NCI-H226 (cell line): ENCODE measurements at regions not wholly inside any gene's neighbourhood (a gene's known extent, or its start where the extent isn't known, plus 50 kb on each side); places are given as distances from the start of the nearest gene placed in this dataset.

Experiments used
- DNase-seq: peaks from one replicate; pipeline ENCODE4 v3.0.0-alpha.2; 2015

DNA sequence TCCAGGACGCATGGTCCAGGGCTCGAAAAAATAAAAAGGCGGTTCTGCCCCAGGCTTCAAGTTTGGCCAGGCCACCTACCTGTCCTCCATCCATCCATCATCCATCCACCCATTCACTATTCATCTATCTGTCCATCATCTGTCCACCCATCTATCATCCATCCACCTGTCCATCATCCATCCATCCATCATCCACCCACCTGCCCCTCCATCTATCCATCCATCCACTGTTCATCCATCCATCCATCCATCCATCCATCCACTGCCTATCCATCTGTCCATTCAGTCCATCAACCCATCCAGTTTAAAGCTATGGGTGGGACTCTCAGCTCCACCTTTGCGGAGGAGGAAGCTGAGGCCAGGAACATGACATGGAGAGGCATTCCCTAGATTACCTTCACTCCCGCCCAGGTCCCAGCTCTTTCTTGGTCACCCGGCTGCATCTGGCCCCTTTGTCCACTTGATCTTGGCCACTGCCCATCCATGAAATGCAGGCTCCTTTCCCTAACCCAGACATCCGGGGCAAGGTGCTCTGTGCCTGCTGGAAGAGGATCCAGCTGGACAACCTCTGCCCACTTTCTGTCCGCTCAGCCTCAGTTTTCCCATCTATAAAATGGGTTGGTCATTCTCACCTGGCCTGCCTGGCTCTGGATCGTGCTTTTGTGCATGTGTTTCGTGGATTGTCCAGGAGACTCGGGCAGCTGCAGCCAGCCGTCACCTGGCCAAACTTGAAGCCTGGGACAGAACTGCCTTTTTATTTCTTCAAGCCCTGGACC, 236.0 kb upstream of the CIBAR2 start:
- DNase-seq: no peak

DNA sequence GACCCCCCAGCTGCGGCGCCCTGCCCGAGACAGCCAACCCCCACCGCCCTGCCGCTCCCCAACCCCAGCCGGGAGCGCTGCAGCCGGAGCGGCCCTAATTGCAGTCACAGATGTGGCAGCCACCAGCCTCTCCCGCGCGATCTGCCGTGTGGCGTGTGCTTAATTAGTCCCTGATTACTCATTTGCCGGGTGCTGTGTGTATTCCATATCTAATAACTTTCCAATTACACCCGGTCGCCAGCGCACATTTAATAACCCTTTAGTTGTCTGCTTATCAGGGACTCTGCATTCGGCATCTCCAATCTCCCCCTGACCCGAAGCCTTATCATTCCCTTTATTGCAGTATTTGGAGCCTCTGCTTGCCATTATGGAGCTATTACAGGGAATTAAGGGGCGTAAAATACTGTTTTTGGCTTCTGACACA, 236.7 kb upstream of the CIBAR2 start:
- no peak for DNase-seq

DNA sequence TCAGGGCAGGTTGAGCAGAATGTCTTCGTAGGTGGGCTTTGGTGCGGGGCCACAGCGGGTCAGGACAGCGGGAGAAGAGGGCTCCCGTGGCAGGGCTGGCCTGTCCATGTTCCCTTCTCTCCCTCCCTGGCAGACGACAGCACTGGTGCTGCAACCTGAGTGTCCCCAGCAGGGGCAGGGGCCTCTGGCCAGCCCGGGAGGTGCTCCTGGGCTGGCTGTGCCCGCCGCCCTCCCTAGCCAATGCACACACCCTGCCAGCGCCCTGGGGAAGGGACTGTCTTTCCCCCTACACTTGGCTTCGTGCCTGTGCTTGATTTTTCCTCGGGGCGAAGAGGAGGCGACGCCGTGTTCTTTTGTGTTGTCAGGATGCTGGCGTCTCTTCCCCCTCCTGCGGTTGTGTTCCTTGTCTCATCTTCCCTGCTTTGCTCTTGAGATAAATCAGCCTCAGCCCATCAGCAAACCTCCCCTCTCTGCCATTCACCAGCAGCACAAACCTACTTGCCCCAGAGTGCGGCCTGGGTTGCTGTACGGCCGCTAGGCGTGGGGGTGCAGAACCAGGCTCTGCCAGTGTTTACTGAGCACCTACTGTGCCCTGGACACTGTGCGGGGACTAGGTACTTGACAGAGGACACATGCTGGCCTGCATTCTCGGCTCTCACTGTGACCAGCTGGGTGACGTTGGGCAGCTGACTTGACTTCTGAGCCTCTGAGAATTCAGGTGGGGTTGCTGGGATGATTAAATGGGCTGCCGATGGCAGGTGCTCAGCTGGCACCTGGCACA, 237.3 kb upstream of the CIBAR2 start:
- DNase-seq: no peak

DNA sequence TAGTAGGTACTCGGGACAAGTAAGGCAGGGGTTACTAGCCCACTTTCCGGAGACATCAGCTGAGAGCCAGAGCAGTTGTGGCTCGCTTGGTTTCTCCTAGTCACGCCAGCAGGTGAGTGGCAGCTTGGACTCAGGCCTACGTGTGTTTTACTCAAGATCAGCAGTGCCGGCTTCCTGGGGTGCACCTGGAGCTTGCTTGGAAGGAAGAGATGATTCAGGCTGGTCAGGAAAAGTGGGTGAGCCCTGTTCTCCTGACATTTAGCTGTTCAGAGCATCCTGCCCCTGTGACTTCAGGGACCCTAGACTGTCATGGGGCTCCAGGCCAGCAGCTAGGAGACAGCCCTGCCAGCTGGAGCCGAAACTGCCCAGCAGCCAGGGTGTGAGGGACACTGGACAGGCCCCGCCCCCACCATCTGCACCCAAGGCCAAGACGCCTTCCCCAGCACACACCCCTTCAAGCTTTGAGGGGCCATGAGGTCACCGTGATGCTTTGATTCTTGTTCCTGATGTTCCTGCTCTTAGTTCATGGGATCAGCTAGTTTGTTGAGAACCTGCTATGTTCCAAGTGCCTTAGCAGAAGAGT, 238.0 kb upstream of the CIBAR2 start:
- DNase-seq: no peak

DNA sequence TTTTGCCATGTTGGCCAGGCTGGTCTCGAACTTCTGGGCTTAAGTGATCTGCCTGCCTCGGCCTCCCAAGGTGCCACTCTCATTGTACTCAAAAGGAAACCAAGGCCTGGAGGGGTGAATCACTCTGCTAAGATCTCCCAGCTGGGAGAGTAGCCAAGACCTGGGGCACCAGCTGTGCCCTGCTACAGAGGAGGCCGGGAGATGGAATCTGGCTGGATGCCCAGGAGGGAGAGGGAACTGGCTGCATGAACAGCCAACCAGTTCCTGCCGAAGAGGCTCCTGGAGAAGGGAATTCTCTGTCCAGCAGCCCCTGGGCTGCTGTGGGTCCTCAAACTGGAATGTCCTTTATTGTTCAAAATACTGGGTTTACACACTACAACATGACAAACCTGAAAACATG, 238.7 kb upstream of the CIBAR2 start:
- peak; percentile 99 for DNase-seq

DNA sequence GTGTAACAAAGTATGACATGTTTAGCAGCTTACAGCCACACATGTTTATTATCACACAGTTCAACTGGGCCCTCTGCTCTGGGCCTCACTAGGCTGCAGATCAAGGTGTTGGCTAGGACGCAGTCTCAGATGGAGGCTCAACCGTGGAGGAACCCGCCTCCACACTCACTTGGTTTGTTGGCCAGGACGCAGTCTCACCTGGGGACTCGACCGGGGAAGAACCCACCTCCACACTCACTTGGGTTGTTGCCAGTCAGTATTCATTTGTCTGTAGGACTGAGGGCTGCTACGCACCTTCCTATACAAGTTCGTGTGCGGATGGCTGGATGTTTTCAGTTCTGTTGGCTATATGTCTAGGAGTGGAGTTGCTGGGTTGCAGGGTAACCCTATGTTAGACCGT, 240.7 kb upstream of the CIBAR2 start:
- DNase-seq: no peak

DNA sequence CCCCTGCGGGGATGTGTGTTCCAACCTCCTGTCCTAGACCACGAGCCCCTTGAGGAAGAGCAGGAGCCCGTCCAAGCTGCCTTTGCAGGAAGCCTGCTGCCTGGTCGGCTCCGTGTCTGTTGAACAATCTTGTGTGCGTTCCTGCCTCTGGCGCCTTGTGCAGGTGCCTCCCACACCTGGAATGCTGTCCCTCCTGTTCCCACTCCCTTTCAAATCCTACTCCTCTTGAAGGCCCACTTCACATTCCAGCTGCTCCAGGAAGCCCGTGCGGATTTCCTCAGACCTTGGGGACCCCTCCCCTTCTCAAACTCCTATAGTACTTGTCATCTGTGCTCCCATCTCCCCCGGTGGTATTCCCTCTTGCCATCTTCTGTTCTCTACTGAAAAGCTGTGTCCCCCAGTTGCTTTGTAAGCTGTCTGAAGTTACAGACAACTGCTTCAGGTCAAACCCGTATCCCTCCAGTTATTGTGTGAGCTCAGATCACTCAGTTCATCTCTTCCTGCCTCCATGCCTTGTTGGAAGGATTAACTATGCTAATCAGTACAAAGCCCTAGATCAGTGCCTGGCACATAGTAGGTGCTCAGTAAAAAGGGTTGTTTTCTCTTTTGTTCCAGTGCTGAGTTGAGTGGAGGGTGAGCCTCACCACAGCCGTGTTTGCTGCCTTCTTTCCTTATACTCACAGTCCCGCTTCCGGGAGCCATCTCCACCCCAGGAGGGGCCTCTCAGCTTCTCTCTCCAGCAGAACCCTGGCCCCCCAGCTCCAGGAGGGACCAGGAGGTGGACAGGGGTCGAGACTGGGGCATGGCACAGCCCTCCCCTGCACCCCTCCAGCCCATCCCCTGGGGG, 241.8 kb upstream of the CIBAR2 start:
- DNase-seq: no peak

DNA sequence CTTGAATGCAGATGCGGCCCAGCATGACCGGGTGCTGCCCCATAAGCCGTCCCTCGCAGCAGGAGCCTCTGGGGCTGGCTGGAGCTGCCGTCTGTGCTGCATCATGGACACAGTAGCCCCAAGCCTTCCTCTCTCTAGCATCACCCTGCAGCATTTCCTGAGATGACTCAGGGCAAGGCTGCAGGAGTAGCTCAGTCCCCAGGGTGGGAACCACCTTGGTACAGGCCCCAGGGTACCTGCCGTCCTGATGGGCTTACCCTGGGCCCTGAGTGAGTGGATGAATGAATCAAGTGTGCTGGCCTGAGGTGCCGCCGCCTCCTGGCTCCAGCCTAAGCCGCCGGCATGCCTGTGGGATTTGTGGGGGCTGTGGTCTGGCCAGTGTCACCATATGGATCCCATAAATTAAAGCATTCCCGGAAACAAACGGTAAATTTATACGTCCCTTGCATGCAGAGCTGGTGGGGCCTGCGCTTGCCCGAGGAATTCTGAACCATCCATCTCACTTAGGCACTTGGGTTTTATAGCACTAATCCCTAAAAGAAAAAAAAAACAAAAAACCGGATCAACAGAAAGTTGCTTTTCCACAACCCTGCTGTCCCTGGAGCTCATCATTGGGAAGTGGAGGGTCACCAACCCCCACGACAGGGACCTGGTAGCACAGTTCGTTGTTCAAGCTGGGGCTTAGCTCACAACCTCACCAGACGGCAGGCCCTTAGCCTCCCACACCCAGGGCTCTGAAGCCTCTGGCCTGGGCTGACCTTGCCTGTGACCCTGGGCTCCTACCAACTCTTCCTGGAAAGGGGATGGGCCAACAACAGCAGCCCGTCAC, 242.6 kb upstream of the CIBAR2 start:
- DNase-seq: peak; percentile 46

DNA sequence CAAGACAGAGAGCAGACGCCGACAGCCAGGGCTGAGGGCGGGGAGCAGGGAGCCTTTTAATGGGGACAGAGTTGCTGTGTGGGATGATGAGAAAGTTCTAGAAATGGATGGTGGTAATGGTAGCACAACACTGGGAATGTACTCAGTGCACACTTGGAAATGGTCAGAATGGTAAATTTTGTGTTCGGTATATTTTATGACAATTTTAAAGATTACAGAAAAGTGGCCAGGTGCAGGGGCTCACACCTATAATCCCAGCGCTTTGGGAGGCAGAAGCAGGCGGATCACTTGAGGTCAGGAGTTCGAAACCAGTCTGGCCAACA, 243.2 kb upstream of the CIBAR2 start:
- DNase-seq: no peak

DNA sequence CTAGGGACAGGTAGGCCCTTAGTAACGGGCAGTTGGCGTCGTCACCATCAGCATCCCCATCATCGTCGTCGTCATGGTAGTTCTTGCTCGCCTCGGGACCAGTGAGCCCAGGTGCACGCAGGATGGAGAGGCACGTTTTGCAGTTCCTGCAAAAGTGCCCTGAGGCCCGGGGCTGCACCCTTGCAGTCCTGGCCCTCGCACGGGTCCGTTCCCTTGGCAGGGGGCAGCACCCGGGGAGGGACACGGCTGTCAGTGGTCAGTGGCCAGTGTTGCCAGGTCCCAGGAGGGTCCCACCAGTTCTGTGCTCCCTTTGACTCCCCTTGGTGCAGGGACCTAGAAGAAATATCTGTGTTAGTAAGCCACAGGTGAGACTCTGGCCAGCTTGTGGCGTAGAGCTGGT, 243.9 kb upstream of the CIBAR2 start:
- DNase-seq: no peak

DNA sequence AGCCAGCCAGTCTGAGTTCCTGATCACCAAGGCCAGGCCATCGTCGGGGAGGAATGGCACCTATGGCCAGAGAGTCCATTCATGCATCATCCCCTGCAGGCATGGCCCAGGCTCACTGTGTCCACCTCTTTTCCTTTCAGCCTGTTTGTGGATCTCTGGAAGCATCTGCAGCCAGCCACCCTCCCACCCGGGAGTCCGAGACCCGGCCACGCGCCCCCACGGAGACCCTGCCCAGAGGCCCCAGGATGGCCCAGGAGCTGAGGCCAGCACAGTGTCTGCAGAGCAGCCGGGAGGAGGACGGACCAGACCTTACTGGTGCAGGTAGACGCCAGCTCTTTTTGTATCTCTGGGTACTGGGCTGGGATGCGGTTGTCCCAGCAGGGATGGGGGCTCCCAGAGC, 245.1 kb upstream of the CIBAR2 start:
- DNase-seq: no peak

DNA sequence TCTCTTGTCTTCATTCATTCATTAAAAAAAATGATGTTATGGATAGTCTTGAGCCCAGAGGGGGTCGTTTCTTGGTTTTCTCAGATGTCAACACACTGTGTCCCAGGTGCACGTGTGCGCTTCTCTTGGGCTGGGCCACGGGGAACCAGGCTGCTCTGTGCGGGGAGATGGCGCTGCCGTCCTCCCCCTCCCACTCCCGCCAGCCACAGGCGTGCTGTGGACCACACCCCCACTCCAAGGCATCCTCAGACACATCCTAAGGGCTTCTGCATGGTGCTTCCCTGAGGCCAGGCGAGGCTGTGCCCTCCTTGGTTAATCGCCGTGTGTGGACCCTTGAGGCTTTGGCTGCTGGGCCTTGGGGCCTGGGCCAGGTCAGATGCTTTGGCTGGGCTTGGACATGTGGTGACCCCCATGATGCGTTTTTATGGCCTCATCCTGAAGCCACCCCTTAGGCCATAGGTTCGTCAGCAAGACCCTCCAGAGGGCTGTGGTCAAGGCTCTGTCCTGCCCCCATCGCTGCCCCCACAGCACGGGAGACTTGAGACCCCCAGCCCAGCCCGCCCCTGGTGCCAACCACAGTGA, 245.7 kb upstream of the CIBAR2 start:
- no peak for DNase-seq

DNA sequence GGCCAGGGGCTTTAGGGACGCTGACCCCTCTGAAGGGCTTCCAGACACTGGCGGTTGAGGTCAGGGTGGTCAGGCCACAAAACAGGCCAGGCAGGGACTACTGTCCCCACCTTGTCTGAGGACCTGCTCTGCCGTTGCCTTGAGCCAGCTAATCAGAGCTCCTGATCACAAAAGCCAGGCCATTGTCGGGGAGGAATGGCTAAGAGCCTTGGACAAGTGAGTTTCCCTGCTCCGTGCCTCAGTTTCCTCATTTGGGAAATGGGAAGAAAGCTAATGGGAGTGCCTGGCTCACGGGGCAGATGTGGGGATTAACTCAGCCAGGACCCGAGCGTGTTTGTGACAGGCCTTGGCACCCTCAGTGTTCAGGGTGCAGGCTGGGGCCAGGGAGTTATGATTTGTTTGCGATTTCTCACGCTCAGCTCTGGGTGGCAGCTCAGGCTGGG, 246.5 kb upstream of the CIBAR2 start:
- no peak for DNase-seq

DNA sequence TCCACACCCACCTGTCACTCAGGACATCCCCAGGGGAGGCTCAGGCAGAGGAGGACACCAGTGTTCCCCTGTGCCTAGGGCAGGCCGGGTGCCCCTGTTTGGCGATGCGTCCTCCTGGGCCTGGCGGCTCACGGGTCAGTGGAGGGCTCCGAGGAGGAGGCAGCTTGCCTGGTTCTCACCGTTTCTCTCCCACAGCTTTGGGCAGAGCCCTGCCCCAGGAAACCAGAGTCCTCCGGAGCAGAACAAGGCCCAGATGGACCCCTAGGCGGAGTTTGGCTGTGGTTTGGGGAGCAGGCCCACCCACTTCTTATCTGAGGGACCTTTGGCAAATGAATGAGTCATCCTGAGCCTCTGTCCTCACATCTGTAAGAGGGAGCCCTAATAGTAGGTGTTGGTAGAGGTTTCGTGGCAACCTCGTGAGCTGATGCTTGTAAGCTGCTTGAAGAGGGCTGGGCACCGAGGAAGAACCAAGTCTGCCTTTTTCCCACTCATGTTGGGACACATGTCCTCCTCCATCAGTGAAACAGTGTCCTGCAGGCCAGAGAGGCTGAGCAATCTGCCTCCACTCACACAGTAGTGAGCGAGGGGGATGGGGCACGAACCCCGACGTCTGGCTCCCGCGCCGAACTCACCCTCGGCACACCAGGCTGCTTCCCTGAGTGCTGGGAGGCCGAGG, 247.0 kb upstream of the CIBAR2 start:
- DNase-seq: peak; percentile 25

DNA sequence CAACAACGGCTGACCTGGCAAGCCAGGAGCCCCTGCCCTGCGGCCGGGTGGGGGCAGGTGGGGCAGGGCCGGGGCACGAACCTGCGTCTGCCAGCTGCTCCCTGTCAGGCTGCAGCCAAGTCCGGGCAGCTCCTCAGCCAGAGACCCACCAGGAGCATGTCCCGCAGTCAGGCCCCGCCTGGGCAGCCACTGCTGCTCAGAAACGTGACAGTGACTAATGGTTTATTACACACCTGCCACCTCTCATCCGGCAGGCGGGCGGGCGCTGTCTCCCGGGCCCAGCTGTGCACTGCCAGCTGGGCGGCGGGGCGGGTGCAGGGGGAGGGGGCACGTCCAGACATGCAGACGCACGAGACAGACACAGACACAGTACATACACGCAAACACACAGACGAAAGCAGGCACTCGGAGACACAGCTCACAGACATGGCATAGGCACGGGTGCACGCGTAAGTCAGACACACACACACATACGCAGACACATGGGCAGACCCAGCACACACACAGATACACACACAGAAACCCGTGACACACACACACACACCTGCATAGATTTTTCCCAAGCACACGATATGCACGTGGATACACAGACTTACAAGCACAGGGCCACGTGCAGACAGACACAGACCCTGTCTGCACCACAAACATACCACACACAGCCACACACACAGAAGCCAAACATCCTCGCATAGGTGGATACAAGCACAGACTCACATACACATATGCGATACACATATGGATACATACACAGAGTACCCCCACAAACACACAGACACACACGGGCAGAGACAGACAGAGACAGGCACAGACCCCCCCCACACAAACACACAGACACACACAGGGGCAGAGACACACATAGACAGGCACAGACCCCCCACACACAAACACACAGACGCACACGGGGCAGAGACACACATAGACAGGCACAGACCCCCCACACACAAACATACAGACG, 248.3 kb upstream of the CIBAR2 start:
- no peak for DNase-seq

DNA sequence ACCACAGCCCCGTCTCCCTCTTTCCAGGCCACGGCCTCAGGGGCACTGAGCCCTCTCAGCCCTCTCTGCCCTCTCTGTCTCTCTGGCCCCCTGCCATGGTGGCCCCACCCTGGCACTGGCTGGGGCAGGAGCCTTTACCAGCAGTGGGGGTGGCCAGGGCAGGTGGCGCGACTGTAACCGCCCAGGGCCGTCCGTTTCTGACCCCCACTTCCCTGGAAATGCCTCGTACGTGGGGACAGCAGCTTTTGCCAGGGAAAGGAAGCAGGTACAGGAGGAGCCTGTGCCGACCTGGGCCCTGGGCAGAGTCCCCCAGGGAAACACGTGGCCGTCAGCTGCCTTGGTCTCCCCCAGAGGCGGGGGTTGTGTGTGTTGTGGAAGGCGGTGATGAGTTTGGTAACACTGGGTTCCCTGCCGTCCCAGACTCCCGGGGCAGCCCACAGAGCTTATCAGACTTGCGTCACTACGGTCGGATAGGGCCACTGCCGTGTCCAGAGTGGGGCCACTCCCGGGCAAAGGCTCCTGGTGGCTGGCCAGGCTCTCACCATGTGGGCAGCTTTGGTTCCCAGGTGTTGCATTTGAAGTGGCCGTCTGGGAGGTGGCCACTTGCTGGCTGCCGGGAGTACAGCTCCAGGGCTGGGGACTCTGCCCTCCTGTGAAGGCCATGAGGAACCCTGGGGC, 249.3 kb upstream of the CIBAR2 start:
- no peak for DNase-seq

DNA sequence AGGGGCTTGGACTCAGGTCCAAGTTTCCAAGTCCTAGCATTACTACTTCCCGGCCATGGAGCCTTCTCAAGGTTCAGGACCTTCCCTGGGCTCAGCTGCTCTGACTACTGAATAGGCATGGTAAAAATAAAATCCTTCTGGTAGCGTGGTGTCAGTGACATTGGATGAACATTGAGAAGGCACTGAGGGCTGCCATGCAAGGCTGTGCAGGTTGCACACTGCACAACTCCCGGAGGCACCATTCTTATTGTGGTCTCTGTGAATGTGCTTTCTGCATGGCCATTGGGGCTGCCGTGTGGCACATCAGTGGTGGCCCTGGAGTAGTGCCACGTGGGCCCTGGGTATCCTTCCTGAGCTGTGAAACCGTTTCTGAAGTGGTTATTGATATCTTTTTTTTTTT, 250.2 kb upstream of the CIBAR2 start:
- DNase-seq: no peak

DNA sequence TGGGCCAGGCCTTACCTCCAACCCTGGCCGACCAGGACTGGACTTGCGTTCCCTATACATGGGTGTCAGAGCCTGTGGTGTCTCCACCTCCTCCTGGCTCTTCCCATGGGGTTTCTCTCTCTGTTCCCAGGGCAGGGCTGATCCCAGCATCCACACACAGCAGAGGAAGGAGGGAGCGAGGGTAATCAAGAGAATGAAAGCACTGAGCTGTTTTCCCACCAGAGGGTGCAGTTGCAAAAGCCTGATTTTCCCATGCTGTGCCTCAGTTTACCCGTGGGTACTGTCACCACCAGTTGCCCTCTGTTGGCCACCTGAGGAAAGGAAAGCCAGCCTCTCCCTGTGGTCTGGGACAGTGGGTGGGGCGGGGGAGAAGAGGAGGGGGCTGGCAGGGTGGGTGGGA, 249.7 kb upstream of the GSE1 start:
- DNase-seq: no peak

DNA sequence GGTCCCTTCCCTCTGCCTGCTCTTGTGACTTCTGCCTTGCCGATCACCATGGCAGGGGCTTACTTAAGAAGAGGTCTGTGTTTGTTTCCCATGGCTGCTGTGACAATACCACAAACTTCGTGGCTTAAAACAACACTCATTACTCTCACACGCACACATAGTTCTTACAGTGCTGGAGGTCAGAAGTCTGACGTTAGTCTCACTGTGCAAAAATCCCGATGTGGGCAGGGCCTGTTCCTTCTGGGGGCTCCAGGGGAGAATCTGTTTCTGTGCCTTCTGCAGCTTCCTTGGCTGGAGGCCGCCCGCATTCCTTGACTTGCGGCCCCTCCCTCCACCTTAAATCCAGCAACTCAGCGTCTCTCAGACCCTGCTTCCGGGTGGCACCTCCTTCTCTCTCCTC, 249.2 kb upstream of the GSE1 start:
- DNase-seq: no peak
